GM12891 (cell line): ENCODE measurements at regions not wholly inside any gene's neighbourhood (a gene's known extent, or its start where the extent isn't known, plus 50 kb on each side); places are given as distances from the start of the nearest gene placed in this dataset.

ENCODE experiments used
- PAX5 ChIP-seq: IDR thresholded peaks from 2 replicates; pipeline ENCODE4 v1.6.1; 2011; ENCODE audit warnings: low read length, moderate library complexity, mild to moderate bottlenecking; ENCODE audit not compliant: insufficient read depth, severe bottlenecking
- POLR2A ChIP-seq: IDR thresholded peaks from 2 replicates; pipeline ENCODE4 v1.6.1; 2011; ENCODE audit warnings: low read depth, low read length, control low read depth
- POLR2AphosphoS5 ChIP-seq: IDR thresholded peaks from 2 replicates; pipeline ENCODE4 v1.6.1; 2011; ENCODE audit warnings: low read depth, low read length, control low read depth
- POU2F2 ChIP-seq: IDR thresholded peaks from 2 replicates; pipeline ENCODE4 v1.6.1; 2011; ENCODE audit warnings: low read depth, mild to moderate bottlenecking, control low read depth, low read length, moderate library complexity

DNA sequence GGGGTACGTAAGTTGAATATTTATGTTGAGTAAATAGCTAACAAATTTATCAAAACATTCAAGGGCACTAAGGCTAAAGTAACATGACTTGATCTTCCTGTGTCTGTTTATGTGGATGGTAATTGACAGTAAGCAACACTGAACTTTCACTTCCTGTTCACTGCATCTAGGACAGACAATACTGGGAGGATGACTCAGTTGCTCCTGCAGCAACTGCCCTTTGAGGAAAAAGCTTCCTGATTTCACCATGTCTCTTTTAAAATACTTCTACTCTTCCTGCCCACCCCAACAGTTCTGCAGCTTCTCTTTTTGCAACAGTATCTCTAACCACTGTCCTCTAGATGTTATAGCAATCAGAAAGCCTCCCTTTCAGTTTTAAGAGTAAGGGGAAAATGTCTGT lies 76.6 kb upstream of the HGF start:
- TF ChIP-seq POLR2A (no peak), POLR2AphosphoS5 (no peak), POU2F2 (no peak), PAX5 (no peak)
